Stimulated activated CD4-positive, alpha-beta T cell treated with anti-CD3 and anti-CD28 coated beads, TNF-alpha, amount 100 ng/mL, for 4 hours (primary cell): ENCODE measurements at regions not wholly inside any gene's neighbourhood (a gene's known extent, or its start where the extent isn't known, plus 50 kb on each side); places are given as distances from the start of the nearest gene placed in this dataset.

Experiments used
- DNase-seq, 3 experiments: peaks; one replicate each; pipeline ENCODE4 v3.0.0-alpha.2; 2020; ENCODE audit warnings: low read depth in 3 of 3

- DNase-seq, result no peak
Observed at GRCh38 chr4:138751309-138751708, 264.3 kb upstream of the NOCT start.

- DNase-seq, result no peak
Observed at GRCh38 chr4:138749303-138749702, 266.3 kb upstream of the NOCT start.

GRCh38 chr4:138741766-138742377 lies 273.7 kb upstream of the NOCT start:
- no peak for DNase-seq

GRCh38 chr4:138740816-138741745 lies 274.5 kb upstream of the NOCT start:
- no peak for DNase-seq

- no peak for DNase-seq
Observed at GRCh38 chr4:138736362-138736761, 279.2 kb upstream of the NOCT start.

GRCh38 chr4:138734746-138735145 lies 280.8 kb upstream of the NOCT start:
- DNase-seq, result no peak

- no peak for DNase-seq
Observed at GRCh38 chr4:138728566-138728965, 287.0 kb upstream of the NOCT start.

- DNase-seq, result no peak
Observed at GRCh38 chr4:138727731-138728130, 287.9 kb upstream of the NOCT start.

- no peak for DNase-seq
Observed at GRCh38 chr4:138724530-138724929, 291.1 kb upstream of the NOCT start.

GRCh38 chr4:138716559-138717335 lies 298.8 kb upstream of the NOCT start:
- no peak for DNase-seq

GRCh38 chr4:138710297-138710696 lies 305.3 kb upstream of the NOCT start:
- no peak for DNase-seq

GRCh38 chr4:138709859-138710258 lies 305.7 kb upstream of the NOCT start:
- no peak for DNase-seq

- DNase-seq, result no peak
Observed at GRCh38 chr4:138707746-138708677, 307.6 kb upstream of the NOCT start.

- DNase-seq, result no peak
Observed at GRCh38 chr4:138706201-138706600, 309.4 kb upstream of the NOCT start.

- no peak for DNase-seq
Observed at GRCh38 chr4:138702190-138702824, 313.3 kb upstream of the NOCT start.

- no peak for DNase-seq
Observed at GRCh38 chr4:138698641-138699040, 316.9 kb upstream of the NOCT start.

GRCh38 chr4:138697851-138698250 lies 317.7 kb upstream of the NOCT start:
- no peak for DNase-seq

- DNase-seq, result no peak
Observed at GRCh38 chr4:138696771-138697170, 318.8 kb upstream of the NOCT start.

GRCh38 chr4:138696058-138696457 lies 319.5 kb upstream of the NOCT start:
- no peak for DNase-seq

GRCh38 chr4:138693526-138693925 lies 322.1 kb upstream of the NOCT start:
- no peak for DNase-seq

GRCh38 chr4:138692411-138692810 lies 323.2 kb upstream of the NOCT start:
- no peak for DNase-seq
